ENCODE measurements at regions not wholly inside any gene's neighbourhood (a gene's known extent, or its start where the extent isn't known, plus 50 kb on each side); places are given as distances from the start of the nearest gene placed in this dataset.

DNA sequence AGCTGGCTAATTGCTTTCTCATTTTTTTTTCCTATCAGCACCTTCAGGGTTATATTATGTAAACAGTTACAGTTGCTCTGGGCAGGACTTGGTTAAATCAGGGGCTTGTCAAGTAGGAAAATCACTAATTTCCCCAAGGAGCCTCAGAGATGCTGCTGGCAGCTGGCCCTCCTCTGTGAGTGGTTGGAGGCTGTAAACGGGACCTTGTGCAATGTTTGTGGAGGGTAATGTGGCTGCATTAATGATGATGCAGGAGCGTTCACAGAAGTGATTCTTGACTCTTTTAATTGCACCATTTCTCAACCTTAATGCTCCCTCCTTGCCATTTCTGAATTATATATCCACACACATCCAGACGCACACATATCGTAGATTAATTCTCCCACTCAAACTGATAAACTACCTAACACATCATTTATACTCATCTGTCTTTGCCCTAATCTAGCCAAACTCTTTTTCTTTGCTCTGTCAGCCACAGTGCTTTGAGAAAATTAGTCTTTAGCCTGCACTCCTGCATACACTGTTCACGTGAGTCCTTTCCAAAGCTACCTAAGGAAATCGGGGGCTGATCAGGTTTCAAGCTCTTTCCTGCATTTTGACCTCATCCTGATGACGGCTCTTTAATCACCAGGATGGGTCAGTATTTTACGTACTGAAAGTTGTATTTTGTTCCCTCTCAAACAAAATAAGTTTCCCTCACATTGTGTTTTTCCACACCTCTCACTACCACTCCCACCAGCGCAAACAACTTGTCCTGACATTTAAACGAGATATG is 154.4 kb upstream of the PIRT start:
- H3K4me3 ChIP-seq (ENCODE audit: low read depth, low read length): no peak overlapping the region
- TF ChIP-seq, protein P1, sequence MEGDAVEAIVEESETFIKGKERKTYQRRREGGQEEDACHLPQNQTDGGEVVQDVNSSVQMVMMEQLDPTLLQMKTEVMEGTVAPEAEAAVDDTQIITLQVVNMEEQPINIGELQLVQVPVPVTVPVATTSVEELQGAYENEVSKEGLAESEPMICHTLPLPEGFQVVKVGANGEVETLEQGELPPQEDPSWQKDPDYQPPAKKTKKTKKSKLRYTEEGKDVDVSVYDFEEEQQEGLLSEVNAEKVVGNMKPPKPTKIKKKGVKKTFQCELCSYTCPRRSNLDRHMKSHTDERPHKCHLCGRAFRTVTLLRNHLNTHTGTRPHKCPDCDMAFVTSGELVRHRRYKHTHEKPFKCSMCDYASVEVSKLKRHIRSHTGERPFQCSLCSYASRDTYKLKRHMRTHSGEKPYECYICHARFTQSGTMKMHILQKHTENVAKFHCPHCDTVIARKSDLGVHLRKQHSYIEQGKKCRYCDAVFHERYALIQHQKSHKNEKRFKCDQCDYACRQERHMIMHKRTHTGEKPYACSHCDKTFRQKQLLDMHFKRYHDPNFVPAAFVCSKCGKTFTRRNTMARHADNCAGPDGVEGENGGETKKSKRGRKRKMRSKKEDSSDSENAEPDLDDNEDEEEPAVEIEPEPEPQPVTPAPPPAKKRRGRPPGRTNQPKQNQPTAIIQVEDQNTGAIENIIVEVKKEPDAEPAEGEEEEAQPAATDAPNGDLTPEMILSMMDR (conservative IDR thresholded peaks at IDR 0.05; ENCODE audit: low read depth, low read length): no peak
- no peak for DNase-seq (ENCODE audit: low read depth)

DNA sequence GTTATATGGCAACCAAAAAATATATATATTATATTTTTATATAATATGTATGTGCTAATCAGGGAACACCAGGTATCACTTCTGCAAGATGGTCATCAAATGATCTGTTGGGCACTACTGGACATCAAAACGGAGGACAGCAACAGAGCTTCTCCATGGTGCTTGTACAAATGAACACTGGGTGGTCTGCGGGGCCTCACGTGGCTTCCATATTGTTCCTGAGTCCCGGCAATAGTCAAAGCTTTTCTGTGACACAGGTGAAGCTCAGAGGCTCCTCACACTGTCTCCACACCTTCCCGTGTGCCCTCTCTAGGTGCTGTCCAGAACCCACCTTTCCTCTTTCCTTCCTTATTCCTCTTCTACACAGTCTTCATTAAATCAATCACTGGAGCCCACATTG is 149.9 kb upstream of the PIRT start:
- H3K4me3 ChIP-seq (ENCODE audit: low read depth, low read length): no peak overlapping the region
- TF ChIP-seq, protein P1 (conservative IDR thresholded peaks at IDR 0.05; ENCODE audit: low read depth, low read length): no peak
- DNase-seq (ENCODE audit: low read depth): no peak

DNA sequence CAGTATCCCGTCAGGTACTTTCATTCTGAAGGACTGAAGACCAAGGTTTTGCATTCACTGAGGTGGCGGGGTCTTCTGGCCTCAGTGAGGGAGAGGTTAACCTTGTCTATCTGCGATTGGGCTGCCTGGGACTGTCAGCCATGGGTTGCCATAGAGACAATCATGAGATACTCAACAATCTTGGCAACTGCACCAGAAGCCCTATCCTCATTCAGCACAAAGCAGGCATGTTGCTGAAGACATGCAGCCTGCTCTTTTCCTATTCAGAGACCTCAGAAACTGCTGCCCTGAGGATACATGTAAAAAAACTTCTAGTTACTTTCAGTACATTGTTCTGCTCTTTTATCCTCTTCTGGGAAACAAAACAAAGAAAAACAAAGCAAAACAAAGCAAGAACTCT is 146.3 kb upstream of the PIRT start:
- DNase-seq (ENCODE audit: low read depth): no peak

DNA sequence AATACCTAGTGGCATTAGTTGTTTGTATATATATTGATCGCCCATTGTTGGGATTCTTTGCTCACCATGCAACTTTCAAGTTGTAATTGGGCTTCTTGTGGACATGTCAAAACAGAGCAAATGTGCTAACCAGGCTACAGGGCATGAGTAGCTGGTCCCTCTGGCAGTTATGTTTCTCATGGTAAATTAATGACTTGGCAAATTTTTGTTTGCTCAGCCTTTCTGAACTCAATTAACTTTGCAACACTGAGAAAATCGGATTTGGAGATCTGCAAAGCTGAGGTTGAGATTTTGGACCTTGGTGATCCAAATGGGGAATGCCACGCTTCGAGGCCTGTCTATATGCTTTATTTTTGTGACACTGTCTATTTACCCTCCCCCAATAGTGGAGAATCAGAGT is 138.5 kb upstream of the PIRT start:
- TF ChIP-seq, protein P1 (conservative IDR thresholded peaks at IDR 0.05; ENCODE audit: low read depth, low read length): no peak
- no peak for DNase-seq (ENCODE audit: low read depth)
- H3K4me3 ChIP-seq (ENCODE audit: low read depth, low read length): no peak overlapping the region

More for the DNA sequence above, 146.3 kb upstream of the PIRT start:
- TF ChIP-seq, protein P1 (conservative IDR thresholded peaks at IDR 0.05; ENCODE audit: low read depth, low read length): no peak
- H3K4me3 ChIP-seq (ENCODE audit: low read depth, low read length): no peak overlapping the region

DNA sequence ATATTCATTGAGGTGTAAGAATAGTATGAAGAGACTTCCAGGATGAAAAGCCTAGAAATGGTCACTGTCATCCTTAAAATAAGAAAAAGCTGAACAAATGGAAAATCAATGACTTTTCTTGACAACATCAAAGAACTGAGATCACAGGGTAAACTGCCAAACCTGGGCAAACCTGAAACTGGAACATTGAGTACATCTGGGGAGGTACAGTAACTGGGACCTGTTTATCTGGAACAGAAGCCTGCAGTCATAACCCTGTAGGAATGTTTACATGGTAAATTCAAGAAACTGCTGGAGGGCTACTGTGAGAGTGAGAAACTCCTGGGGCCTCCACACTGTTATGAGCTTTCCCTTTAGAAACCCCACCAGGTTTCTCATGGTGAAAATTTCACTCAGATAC is 130.1 kb upstream of the PIRT start:
- H3K4me3 ChIP-seq (ENCODE audit: low read depth, low read length): no peak overlapping the region
- TF ChIP-seq, protein P1 (conservative IDR thresholded peaks at IDR 0.05; ENCODE audit: low read depth, low read length): no peak
- DNase-seq (ENCODE audit: low read depth): no peak

DNA sequence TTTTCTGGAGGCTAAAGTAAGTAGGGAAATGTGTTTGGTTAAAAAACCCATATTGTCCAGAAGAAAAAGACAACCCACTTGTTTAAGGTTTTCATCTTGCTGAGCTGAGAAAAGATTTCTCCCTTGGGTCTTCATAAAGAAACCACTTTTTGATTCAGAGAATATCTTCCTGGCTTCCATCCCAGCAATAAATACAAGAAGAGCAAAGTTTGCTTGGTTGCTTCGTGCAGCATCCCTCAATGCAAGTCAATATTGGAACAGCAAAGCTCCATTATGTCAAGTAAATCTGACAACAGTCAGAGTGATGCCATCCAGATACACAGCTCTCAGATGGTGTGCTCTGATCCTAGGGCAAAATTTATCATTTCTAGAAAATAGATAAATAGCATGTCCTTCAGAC is 118.9 kb upstream of the PIRT start:
- no peak overlapping the region for H3K4me3 ChIP-seq (ENCODE audit: low read depth, low read length)
- DNase-seq (ENCODE audit: low read depth): no peak
- TF ChIP-seq, protein P1 (conservative IDR thresholded peaks at IDR 0.05; ENCODE audit: low read depth, low read length): no peak

DNA sequence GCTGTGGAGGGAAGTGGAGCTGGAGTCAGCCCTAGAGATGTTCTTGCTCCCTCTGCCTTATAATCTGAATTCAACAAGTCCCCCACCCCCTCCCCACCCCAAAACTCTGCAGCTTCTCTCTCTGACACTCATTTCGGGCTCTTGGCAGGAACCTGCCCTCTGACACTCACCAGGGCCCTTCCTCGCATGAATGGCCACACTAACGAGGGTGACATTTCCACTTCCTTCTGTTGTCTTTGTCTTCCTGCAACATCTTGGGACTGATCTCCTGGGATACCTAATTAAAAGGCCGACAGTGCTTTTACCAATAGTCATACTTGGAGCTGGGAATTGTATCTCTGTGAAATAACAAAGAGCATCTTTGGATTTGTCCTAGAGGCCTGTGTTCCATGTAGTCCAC is 106.9 kb upstream of the PIRT start:
- TF ChIP-seq, protein P1 (conservative IDR thresholded peaks at IDR 0.05; ENCODE audit: low read depth, low read length): no peak
- no peak overlapping the region for H3K4me3 ChIP-seq (ENCODE audit: low read depth, low read length)
- no peak for DNase-seq (ENCODE audit: low read depth)
